Activated T-helper 9 cell treated with anti-CD3 and anti-CD28 coated beads, Interleukin-2, amount 50 U/mL, for 16 hours (primary cell): ENCODE measurements at regions not wholly inside any gene's neighbourhood (a gene's known extent, or its start where the extent isn't known, plus 50 kb on each side); places are given as distances from the start of the nearest gene placed in this dataset.
"Not testable (repeated sequence)": the region's sequence is repeated elsewhere in the genome, so short reads cannot be mapped to it uniquely, and the experiment has no call there.

ENCODE experiments used
- DNase-seq: peaks from one replicate; pipeline ENCODE4 v3.0.0-alpha.2; 2020; ENCODE audit warnings: low read depth

DNA sequence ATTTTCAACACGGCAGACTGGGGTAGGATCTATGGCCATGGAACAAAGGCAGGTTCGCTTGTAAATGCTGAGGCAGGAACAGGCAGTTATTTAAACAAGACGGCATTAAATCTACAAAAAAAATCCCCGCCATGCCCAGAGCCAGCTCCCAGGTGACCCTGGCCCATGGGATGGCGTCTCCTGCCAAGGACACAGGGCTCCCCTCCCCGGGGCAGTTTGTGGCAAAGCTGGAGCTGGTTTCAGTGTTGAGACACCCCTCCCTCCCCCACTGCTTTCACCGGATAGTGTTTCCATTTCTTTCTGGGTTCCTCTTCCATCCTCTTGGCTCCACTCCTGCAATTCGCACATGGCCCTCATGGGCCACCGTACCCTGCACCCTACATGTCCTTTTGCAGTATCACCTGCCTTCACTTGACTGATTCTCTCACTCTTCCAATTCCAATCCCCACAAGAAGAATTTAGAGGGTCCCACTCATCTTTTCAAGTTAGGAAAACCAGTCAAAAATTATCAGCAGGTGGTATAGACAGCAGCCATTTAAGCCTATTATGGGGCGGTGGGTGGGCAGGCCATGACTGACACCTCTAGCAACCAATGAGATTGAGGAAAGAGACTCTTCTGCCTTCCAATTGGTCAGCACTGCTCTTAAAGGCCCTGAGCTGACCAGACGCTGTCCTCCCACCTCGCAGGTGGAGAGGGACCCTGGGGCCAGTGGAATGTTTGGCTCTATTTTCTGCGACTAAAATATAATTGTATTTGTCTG lies 52.0 kb downstream of the OLIG1 start:
- no peak for DNase-seq

DNA sequence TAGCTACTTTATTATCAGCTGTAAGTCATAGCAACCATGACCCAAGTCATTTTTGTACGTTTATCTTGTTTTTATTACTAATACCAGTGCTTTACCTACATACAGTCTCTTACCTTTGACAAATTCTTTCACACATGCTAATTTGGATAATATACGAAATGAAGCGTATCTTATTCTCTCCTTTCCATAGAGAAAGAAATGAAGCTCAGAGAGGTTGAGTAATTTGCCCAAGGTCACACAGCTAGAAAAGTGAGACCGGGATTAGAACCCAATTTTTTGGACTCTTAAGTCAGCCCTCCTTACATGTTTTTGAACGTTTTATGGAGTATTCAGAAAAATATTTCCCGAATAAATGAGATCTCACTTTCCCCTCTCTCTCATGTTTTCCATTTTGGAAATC lies 52.6 kb downstream of the OLIG1 start:
- no peak for DNase-seq

DNA sequence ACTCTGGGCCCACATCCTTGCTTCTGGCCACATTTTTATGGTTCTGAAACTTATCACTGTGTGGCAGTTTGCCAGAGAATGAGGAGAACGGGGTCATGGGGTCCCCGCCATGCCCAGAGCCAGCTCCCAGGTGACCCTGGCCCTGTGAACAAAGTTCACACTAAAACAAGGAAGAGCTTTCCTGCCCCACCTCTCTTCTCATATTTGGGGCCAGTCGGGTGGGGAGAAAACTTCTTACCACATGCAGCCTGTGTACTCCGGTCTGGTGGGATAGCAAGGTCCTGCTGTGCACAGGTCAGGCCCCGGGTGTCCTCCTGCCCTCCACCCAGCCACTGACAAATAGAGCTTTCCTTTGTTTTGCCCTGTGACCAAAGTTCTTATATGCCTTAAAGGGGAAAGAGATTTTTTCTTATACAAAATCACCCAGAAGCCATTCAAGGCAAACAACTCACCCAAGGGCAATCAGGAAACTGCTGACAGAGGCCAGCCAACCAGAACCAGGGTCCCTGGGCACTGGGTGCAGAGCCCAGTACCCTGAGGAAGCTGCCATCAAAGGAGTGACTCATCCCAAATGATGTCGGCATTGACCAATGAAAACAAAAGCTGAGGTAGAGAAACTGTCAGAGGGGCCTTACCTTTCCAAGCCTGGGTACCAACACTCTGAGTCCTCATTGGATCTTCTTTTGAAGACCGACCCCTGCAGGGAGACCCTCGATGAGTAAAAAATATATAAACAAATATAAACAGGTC lies 53.6 kb downstream of the OLIG1 start:
- no peak for DNase-seq

- DNase-seq = no peak
Measured at GRCh38 chr21:33124889-33125288, 54.9 kb downstream of the OLIG1 start.

- DNase-seq = no peak
Measured at GRCh38 chr21:33125680-33126375, 55.9 kb downstream of the OLIG1 start.

DNA sequence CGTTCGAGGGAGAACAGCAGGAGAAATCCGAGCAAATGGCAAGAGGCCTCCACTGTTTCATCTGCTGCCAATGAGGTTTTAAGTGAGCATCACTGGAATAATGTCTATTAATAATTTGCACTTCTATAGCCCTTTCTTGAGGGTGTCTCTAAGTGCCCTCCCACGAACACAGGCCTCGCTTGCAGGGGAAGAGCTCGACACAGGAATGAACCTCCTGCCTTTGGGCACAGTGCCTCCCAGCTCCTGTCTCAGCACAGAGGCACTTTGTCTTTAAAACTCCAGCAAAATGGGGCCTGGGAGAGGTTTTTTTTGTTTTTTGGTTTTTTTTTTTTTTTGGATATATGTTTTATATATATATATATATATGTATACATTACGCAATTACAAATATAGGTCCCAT lies 56.6 kb downstream of the OLIG1 start:
- DNase-seq = no peak

DNA sequence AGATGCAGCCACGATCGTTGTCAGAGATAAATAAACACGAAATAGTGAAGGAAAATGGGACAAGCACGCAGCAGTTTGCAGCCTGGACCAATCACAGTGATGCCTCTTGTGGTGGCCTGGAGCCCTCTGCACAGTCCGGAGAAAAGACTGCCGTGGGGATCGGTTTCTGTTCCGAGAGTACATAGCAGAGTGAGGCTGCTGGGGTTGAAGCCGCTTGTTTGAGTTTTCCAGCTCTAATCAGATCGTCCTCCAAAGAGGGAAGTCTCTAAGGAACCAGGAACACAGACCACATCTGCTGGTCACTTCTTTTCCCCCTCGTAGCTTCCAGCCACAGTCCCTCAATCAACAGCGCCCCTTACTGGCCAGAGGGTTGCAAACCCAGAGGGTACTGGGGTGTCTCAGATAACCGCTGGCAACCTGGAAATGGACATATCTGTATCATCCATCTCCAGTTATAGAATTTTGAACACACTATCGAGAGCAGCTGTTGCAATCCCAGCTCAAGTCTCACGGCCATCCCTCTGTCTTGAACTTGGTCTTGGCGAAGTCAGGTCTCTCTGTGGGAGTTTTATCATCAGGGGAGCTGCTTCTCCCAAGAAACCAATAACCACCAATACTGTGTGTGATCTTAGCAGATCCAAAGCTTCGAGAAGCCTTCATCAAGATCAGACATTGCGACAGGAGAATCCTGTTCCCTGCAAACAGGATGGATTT lies 57.4 kb downstream of the OLIG1 start:
- DNase-seq = peak; percentile 7

- DNase-seq = no peak
Measured at GRCh38 chr21:33127868-33128242, 57.9 kb downstream of the OLIG1 start.

- no peak for DNase-seq
Measured at GRCh38 chr21:33128538-33128937, 58.6 kb downstream of the OLIG1 start.

- DNase-seq = no peak
Measured at GRCh38 chr21:33132054-33132453, 62.1 kb downstream of the OLIG1 start.

DNA sequence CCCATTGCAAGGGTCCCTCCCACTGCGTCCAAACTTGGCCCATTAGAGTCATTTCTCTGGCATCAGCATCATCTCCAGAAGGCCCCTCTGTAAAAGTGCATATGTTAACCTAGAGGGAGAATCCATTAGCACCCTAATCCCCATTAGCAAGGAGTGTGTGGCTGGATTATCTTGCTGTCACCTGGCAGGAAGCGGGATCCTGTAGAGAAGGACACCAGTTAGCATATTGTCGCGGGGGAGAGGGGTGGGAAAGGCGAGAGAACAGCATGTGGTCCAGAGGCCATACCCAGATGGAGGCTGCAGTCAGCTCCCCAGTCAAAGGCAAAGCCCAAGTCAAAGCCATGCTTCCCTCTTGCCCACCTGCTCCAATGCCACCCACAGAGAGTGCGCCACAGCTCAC lies 64.0 kb downstream of the OLIG1 start:
- no peak for DNase-seq

DNA sequence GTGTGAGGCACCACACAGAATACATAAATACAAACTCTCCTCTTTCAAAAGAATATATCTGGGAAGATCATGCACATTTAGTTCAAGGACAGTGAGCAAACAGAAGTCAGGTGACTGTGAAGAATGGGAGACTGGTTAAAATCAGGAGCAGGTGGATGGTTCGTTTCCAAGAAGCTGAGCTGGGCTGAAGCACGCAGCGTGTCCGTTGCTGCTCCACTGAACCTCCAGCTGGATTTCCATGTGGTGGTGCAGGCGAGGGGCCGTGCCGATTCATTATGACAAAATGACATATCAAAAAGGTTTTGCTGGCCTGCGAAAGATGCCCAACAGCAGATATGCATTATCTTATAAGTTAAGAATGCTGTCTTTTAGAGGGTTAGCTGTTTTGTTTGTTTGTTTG lies 66.0 kb downstream of the OLIG1 start:
- no peak for DNase-seq

DNA sequence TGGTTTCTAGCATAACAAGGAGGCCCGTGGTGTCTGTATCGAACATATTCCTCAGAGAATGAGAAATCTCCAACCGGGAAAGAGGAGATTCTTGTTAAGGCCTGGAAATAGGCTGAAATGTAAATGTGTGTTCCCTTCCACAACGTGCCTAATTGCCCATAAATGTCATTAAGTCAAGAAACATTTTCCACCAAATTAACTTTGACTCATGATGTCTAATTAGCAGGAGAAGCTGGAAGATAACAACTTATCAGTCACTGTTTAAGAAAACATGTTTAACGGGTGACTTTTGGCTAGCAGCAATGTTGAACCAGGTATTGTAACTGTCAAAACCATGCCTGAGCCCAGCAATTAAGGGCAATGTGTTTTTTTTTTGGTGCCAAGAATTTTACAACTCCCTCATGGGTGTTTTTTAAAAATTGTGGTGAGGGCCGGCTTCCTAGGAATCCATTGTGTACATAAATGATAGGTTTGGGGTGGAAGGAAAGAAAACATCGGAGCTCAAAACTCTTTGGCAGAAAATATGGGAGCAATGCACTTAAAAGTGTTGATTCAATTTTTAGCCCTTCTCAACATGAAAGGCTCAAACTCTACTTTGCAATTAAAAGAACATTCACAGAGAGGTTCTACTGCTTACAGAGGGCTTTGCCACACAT lies 67.0 kb downstream of the OLIG1 start:
- DNase-seq = no peak

DNA sequence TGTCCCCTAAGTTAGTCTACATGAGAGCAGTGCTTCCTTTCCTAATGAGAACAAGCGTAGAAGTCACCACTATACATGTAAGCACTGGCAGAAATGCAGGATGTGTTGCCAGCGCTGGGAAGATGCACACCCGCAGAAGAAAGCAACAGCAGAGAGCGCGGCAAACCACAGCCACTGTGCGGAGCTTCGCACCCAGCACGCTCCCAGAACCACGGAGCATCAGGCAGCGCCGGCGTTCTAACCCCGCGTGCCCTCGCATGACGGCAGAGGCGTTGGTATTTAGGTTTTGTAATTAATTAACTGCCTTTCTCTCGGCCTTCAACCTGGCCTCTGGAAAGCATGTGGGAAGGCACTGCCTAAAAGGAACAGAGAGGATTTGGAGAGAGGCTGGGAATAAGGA lies 69.1 kb downstream of the OLIG1 start:
- DNase-seq = no peak

DNA sequence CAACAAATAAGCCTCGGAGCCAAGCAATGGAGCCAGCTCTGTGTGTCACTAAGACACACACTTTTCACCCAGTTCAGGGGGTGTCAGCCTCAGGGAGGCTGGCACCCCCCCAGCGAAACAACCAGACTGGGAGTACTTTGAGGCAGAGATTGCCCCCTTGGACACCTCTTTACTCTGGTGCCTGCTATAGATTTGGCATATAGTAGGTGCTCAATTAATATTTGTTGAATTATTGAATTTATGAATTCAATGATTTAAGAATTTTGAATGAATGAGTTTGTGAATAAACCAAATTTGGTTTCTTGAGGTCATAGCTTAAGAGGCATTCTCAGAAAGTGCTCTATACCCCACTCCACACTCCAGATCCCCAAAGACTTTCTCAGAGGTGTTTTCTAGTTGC lies 70.3 kb downstream of the OLIG1 start:
- no peak for DNase-seq

DNA sequence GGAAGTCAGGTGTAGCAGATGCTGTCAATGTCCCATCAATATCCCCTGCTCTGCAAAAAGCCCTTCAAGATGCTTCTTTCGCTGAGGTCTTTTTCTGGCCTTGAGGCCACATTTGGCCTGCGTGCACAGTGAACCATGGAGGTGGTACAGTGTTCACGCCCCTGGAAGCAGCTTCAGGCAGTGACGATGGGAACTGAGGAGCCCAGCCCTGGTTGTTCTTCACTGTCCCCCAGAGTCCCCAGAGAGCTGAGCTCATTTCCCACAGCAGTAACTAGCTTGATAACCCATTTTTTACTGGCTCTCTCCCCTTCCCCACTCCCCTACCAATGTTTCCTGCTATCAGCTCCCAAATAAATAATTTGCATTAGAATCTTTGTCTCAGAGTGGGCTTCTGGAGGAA lies 76.5 kb downstream of the OLIG1 start:
- DNase-seq = no peak

GRCh38 chr21:33149181-33149580 lies 79.2 kb downstream of the OLIG1 start:
- no peak for DNase-seq

- DNase-seq = not testable (repeated sequence)
Measured at GRCh38 chr21:33150968-33151367, 78.8 kb upstream of the IFNAR2 start.

DNA sequence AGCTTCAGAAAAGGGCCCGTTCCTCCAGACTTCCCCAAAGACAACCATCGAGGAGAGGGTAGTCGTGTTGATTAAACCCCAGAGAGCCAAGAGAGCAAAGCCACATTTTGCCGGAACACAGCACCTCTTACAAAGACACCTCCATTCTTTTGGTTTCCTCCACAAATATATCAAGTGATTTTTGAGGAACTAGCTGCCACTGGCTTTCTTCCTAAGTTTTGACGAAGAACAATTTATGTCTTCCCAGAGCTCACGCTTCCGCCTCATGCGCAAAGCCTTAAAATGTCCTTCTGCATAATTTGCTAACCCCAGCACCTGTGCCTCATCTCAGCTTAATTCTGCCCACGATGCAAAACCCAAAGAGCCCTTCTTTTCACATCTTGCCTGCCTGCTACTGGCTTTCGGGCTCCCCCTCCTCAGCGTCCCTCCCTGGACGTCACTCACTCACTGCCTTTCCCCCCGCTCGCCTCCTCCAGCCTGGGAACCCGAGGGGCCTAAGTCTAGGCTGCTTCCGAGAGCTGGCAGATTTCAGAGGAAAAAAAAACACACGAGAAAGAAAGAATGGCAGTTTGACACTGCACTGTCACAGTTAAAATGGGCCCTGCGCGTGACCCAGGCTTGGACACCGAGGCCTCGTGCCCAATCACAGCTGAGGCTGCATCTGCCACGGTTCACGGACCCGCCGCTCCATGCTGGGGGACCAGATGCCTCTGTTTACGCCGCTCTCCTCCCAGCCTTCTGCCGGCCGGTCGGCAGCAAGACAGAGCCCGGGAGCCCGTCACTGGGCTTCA lies 77.6 kb upstream of the IFNAR2 start:
- DNase-seq = no peak

- no peak for DNase-seq
Measured at GRCh38 chr21:33152732-33153130, 77.0 kb upstream of the IFNAR2 start.

DNA sequence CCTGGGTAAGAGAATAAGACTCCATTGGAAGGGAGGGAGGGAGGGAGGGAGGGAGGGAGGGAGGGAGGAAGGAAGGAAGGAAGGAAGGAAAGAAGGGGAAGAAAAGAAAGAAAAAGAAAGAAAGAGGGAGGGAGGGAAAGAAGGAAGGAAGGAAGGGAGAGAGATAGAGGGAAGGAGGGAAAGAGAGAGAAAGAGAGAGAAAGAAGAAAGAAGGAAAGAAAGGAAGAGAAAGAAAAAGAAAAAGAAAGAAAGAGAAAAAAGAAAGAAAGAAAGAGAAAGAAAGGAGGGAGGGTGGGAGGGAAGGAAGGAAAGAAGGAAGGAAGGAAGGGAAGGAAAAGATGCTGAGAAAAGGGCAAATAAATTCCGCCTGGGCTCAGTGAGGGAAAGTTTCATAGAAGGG lies 74.7 kb upstream of the IFNAR2 start:
- no peak for DNase-seq
